ENCODE measurements at regions not wholly inside any gene's neighbourhood (a gene's known extent, or its start where the extent isn't known, plus 50 kb on each side); places are given as distances from the start of the nearest gene placed in this dataset.

- Mint-ChIP-seq H3K4me1 (peaks cover 7% of the 10 kb centered on the region), H3K27me3 (ENCODE audit: insufficient read depth) (no peaks in the 10 kb centered on the region), H3K4me3 (no peak overlapping the region), H3K36me3 (ENCODE audit: low read depth) (no peaks in the 10 kb centered on the region), H3K9me3 (no peaks in the 10 kb centered on the region), H3K27ac (no peak overlapping the region)
- no peak overlapping the region for H3K4me3 ChIP-seq (ENCODE audit: low read length)
- H3K9me3 ChIP-seq (ENCODE audit: control insufficient read depth, low read length) = no peaks in the 10 kb centered on the region
- DNase-seq = no peak
- H3K27me3 ChIP-seq (ENCODE audit: control insufficient read depth, insufficient read depth, low read length, poor library complexity, severe bottlenecking) = no peaks in the 10 kb centered on the region
- no peaks in the 10 kb centered on the region for H3K36me3 ChIP-seq (ENCODE audit: control insufficient read depth, insufficient read depth, low read length)
- TF ChIP-seq CTCF (conservative IDR thresholded peaks at IDR 0.05) = no peak
- H3K4me1 ChIP-seq (ENCODE audit: control insufficient read depth, insufficient read depth, low read length) = no peaks in the 10 kb centered on the region
- no peak overlapping the region for H3K27ac ChIP-seq (ENCODE audit: low read depth, low read length)
- no peak overlapping the region for H3K9ac ChIP-seq (ENCODE audit: extremely low read depth, low read length, poor library complexity, severe bottlenecking)
These were observed 682.2 kb upstream of the ADGRL2 start for GRCh38 chr1:81118550-81118949.

- H3K4me1 ChIP-seq (ENCODE audit: control insufficient read depth, insufficient read depth, low read length) = no peaks in the 10 kb centered on the region
- Mint-ChIP-seq H3K9me3 (no peaks in the 10 kb centered on the region), H3K36me3 (ENCODE audit: low read depth) (no peaks in the 10 kb centered on the region), H3K4me1 (peaks cover 7% of the 10 kb centered on the region), H3K27me3 (ENCODE audit: insufficient read depth) (no peaks in the 10 kb centered on the region), H3K4me3 (no peak overlapping the region), H3K27ac (no peak overlapping the region)
- no peak for TF ChIP-seq CTCF (conservative IDR thresholded peaks at IDR 0.05)
- H3K27ac ChIP-seq (ENCODE audit: low read depth, low read length) = no peak overlapping the region
- no peak for DNase-seq
- no peak overlapping the region for H3K4me3 ChIP-seq (ENCODE audit: low read length)
- 94 to 100% methylated on average over 1 to 2 of the region's 2 CpGs for WGBS, 2 experiments (ENCODE audit: insufficient coverage in 1 of 2, insufficient read length in 1 of 2)
- no peak overlapping the region for H3K9ac ChIP-seq (ENCODE audit: extremely low read depth, low read length, poor library complexity, severe bottlenecking)
- H3K9me3 ChIP-seq (ENCODE audit: control insufficient read depth, low read length) = no peaks in the 10 kb centered on the region
- no peaks in the 10 kb centered on the region for H3K27me3 ChIP-seq (ENCODE audit: control insufficient read depth, insufficient read depth, low read length, poor library complexity, severe bottlenecking)
- H3K36me3 ChIP-seq (ENCODE audit: control insufficient read depth, insufficient read depth, low read length) = no peaks in the 10 kb centered on the region
These were observed 685.3 kb upstream of the ADGRL2 start for GRCh38 chr1:81115422-81115821.

- Mint-ChIP-seq H3K27ac (peak overlapping the region; percentile 56), H3K4me1 (peaks cover 7% of the 10 kb centered on the region), H3K27me3 (ENCODE audit: insufficient read depth) (no peaks in the 10 kb centered on the region), H3K4me3 (no peak overlapping the region), H3K9me3 (no peaks in the 10 kb centered on the region), H3K36me3 (ENCODE audit: low read depth) (no peaks in the 10 kb centered on the region)
- H3K9me3 ChIP-seq (ENCODE audit: control insufficient read depth, low read length) = no peaks in the 10 kb centered on the region
- no peaks in the 10 kb centered on the region for H3K4me1 ChIP-seq (ENCODE audit: control insufficient read depth, insufficient read depth, low read length)
- no peak overlapping the region for H3K4me3 ChIP-seq (ENCODE audit: low read length)
- no peak overlapping the region for H3K9ac ChIP-seq (ENCODE audit: extremely low read depth, low read length, poor library complexity, severe bottlenecking)
- no peaks in the 10 kb centered on the region for H3K36me3 ChIP-seq (ENCODE audit: control insufficient read depth, insufficient read depth, low read length)
- 81 to 89% methylated on average over 5 of the region's 5 CpGs for WGBS, 2 experiments (ENCODE audit: insufficient coverage in 1 of 2, insufficient read length in 1 of 2)
- no peak overlapping the region for H3K27ac ChIP-seq (ENCODE audit: low read depth, low read length)
- no peak for DNase-seq
- no peaks in the 10 kb centered on the region for H3K27me3 ChIP-seq (ENCODE audit: control insufficient read depth, insufficient read depth, low read length, poor library complexity, severe bottlenecking)
- TF ChIP-seq CTCF (conservative IDR thresholded peaks at IDR 0.05) = peak; percentile 61
These were observed 686.5 kb upstream of the ADGRL2 start for GRCh38 chr1:81114191-81114590.

Data from endodermal cell (in vitro differentiated cells).